Epithelial cell of esophagus (primary cell): ENCODE measurements at regions not wholly inside any gene's neighbourhood (a gene's known extent, or its start where the extent isn't known, plus 50 kb on each side); places are given as distances from the start of the nearest gene placed in this dataset.

Experiments used
- DNase-seq: peaks from one replicate; pipeline ENCODE4 v3.0.0; 2010; ENCODE audit warnings: low read depth
- H3K4me3 ChIP-seq: 2 replicates; pipeline ENCODE4 v1.5.1; 2011; ENCODE audit warnings: mild to moderate bottlenecking, low read length, control low read depth
- CTCF ChIP-seq: IDR thresholded peaks from 2 replicates; pipeline ENCODE4 v1.5.1; 2011; ENCODE audit warnings: low read depth, mild to moderate bottlenecking, low read length, control low read depth, inconsistent platforms; ENCODE audit not compliant: insufficient read depth; ENCODE audit errors: missing control alignments

- no peak for TF ChIP-seq CTCF
Measured at GRCh38 chr12:105431537-105432100, 101.1 kb downstream of the C12orf75 start.

GRCh38 chr12:105433804-105434203 lies 103.3 kb downstream of the C12orf75 start:
- no peak for TF ChIP-seq CTCF
- no peak overlapping the region for H3K4me3 ChIP-seq
- DNase-seq, result peak; percentile 89

More at GRCh38 chr12:105431537-105432100, 101.1 kb downstream of the C12orf75 start:
- H3K4me3 ChIP-seq, result no peak overlapping the region
- no peak for DNase-seq

GRCh38 chr12:105436636-105437035 lies 106.1 kb downstream of the C12orf75 start:
- DNase-seq, result no peak

DNA sequence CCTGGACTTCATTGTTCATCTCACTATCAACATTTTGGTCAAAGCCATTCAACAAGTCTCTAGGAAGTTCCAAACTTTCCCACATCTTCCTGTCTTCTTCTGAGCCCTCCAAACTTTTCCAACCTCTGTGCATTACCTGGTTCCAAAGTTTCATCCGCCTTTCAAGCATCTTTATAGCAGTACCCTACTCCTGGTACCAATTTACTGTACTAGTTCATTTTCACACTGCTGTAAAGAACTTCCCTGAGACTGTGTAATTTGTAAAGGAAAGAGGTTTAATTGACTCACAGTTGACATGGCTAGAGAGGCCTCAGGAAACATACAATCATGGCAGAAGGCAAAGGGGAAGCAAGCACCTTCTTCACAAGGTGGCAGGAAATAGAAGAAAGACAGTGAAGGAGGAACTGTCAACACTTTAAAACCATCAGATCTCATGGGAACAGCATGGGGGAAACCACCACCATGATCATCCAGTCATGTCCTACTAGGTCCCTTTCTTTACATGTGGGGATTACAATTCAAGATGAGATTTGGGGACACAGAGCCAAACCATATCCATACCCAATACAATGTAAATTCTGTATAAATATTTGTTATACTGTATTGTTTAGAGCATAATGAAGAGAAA lies 109.7 kb downstream of the C12orf75 start:
- no peak overlapping the region for H3K4me3 ChIP-seq
- TF ChIP-seq CTCF, result no peak
- DNase-seq, result no peak

More at GRCh38 chr12:105436636-105437035, 106.1 kb downstream of the C12orf75 start:
- TF ChIP-seq CTCF, result no peak
- H3K4me3 ChIP-seq, result no peak overlapping the region

DNA sequence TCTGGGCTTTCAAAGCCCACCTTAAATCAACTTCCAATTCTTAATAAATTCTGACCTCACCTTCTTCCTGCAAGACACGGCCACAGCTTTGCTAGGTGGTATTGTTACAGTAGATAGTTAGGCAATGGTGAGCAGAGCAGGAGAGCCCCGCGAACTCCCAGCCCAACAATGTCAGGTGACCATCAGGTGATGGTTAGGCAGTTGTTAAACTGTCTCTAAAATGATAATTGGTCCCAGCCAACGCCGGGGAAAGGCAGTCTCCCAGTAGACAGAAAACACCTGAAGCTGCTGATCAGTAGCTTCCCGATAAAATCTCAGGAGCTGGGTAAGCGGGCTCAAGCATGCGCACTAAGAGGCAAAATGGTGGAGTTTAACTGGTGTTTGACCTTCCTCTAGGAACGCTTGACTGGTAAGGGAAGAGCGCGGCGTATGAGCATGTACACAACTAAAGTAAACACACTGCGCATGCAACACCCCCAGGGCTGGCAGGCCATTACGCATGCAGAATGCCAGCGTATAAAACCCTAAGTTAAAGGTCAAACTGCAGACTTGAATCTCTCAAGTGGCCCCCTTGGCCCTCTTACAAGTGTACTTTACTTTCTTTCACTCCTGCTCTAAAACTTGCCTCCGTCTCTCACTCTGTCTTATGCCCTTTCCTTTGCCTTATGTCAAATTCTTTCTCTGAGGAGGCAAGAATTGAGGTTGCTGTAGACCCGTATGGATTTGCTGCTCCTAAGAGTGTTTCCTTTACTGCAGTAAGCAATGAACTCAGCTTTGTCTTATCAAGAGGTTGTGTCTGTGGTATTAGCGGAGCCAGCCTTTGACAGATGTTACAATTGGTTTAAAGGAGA lies 113.5 kb downstream of the C12orf75 start:
- no peak for TF ChIP-seq CTCF
- no peak for DNase-seq
- H3K4me3 ChIP-seq, result no peak overlapping the region

- DNase-seq, result peak; percentile 65
- H3K4me3 ChIP-seq, result no peak overlapping the region
- TF ChIP-seq CTCF, result no peak
Measured at GRCh38 chr12:105444653-105445102, 114.2 kb downstream of the C12orf75 start.
